Activated CD8-positive, alpha-beta T cell treated with anti-CD3 and anti-CD28 coated beads for 36 hours (primary cell): ENCODE measurements at regions not wholly inside any gene's neighbourhood (a gene's known extent, or its start where the extent isn't known, plus 50 kb on each side); places are given as distances from the start of the nearest gene placed in this dataset.

Source experiments
- ATAC-seq: fragments of 200-7000 bp; cut with Tn5 transposase; one replicate; pipeline ENCODE4 v1.10.0; 2021; ENCODE audit warnings: mild to moderate bottlenecking, moderate library complexity
- CTCF ChIA-PET: fragments of 350-600 bp; sonication (Branson Sonifier 250); formaldehyde crosslinking; loops from one replicate; lab custom pipeline; 2021; ENCODE audit warnings: antibody characterized with exemption; lab: Charles Lee
- POLR2A ChIA-PET: fragments of 350-600 bp; sonication (Branson Sonifier 250); formaldehyde crosslinking; loops from one replicate; lab custom pipeline; 2021; ENCODE audit warnings: antibody characterized with exemption; lab: Charles Lee
- DNase-seq: peaks from one replicate; pipeline ENCODE4 v3.0.0-alpha.2; 2020
- H3K27ac Mint-ChIP-seq: one replicate; pipeline ENCODE4 v1.8.0; 2021; ENCODE audit warnings: mild to moderate bottlenecking, mixed read lengths
- H3K27me3 Mint-ChIP-seq: one replicate; pipeline ENCODE4 v1.8.0; 2021; ENCODE audit warnings: mixed read lengths
- H3K36me3 Mint-ChIP-seq: one replicate; pipeline ENCODE4 v1.8.0; 2021; ENCODE audit warnings: low read depth, mixed read lengths
- H3K4me1 Mint-ChIP-seq: one replicate; pipeline ENCODE4 v1.8.0; 2021; ENCODE audit warnings: low read depth, mixed read lengths
- H3K4me3 Mint-ChIP-seq: one replicate; pipeline ENCODE4 v1.8.0; 2021; ENCODE audit warnings: mild to moderate bottlenecking, moderate library complexity, mixed read lengths
- H3K9me3 Mint-ChIP-seq: one replicate; pipeline ENCODE4 v1.8.0; 2021; ENCODE audit warnings: mixed read lengths
- intact Hi-C: fragments of 100-400 bp; cut with micrococcal nuclease; formaldehyde crosslinking; loops from one replicate; pipeline ENCODE4 v1.10.0; 2022
- TF ChIP-seq, protein P1 (sequence below): fragments of 200-600 bp; IDR thresholded peaks from one replicate; pipeline ENCODE4 v1.8.0; 2022; ENCODE audit warnings: antibody characterized with exemption, mild to moderate bottlenecking

DNA sequence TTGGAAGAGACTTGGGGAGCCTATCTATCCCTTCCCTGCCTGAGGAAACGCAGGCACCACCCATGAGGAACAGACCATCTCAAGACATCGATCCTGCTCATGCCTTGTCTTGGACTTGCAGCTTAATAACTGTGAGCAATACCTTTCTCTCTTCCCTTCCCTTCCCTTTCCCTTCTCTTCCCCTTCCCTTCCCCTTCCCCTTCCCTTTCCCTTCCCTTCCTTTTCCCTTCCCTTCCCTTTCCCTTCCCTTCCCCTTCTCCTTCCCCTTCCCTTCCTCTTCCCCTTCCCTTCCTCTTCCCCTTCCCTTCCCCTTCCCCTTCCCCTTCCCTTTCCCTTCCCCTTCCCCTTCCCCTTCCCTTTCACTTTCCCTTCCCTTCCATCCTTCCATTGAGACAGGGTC, 650.7 kb upstream of the SOX11 start:
- no peak overlapping the region for H3K27ac Mint-ChIP-seq
- H3K4me3 Mint-ChIP-seq, result no peak overlapping the region
- DNase-seq (no peak), ATAC-seq (no peak)
- ChIA-PET POLR2A (no interaction called here), CTCF (no interaction called here)
- H3K36me3 Mint-ChIP-seq, result no peaks in the 10 kb centered on the region
- no peaks in the 10 kb centered on the region for H3K27me3 Mint-ChIP-seq
- intact Hi-C loops, result no loop called here
- no peaks in the 10 kb centered on the region for H3K4me1 Mint-ChIP-seq
- H3K9me3 Mint-ChIP-seq, result no peaks in the 10 kb centered on the region
- TF ChIP-seq, protein P1, sequence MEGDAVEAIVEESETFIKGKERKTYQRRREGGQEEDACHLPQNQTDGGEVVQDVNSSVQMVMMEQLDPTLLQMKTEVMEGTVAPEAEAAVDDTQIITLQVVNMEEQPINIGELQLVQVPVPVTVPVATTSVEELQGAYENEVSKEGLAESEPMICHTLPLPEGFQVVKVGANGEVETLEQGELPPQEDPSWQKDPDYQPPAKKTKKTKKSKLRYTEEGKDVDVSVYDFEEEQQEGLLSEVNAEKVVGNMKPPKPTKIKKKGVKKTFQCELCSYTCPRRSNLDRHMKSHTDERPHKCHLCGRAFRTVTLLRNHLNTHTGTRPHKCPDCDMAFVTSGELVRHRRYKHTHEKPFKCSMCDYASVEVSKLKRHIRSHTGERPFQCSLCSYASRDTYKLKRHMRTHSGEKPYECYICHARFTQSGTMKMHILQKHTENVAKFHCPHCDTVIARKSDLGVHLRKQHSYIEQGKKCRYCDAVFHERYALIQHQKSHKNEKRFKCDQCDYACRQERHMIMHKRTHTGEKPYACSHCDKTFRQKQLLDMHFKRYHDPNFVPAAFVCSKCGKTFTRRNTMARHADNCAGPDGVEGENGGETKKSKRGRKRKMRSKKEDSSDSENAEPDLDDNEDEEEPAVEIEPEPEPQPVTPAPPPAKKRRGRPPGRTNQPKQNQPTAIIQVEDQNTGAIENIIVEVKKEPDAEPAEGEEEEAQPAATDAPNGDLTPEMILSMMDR, result no peak

DNA sequence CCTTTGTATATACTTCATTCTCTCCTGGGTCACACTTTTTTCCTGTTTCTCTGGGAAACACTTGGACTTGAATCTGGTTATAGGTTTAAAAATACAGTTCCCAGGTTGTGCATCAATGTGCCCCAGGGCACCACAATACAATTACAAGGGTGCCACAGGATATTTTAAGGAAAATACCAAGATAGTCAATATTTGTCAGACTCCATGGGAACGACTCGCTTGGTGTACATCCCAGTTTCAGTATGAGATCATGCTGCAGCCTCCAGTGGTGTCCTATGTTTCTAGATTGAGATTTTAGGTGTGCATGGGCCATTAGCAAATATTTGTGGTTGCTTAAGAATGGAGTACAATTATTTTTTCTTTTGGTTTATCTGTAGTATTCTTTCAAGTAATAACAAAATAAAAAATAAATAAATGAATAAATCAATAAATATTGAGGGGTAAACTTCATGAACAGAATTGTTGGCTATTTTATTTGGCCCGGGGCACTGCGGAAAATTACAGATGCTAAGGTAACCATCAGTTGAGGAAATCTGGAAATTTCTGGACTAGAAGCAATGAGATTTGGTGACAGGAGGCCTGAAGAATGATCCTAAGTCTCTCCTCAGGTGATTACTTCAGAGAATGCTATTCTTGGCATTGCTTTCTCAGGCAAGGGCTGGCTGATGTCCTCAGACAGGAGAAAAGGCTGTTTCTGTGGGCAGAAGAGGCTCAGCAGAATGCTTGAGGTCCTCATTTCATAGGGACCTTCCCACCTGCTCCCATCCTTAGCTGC, 649.3 kb upstream of the SOX11 start:
- Mint-ChIP-seq H3K9me3 (peaks cover 6% of the 10 kb centered on the region), H3K27me3 (no peaks in the 10 kb centered on the region), H3K36me3 (no peaks in the 10 kb centered on the region), H3K4me1 (no peaks in the 10 kb centered on the region), H3K27ac (no peak overlapping the region), H3K4me3 (no peak overlapping the region)
- intact Hi-C loops, result no loop called here
- CTCF ChIA-PET, result no interaction called here
- DNase-seq (no peak), ATAC-seq (no peak)
- TF ChIP-seq, protein P1, result no peak
- POLR2A ChIA-PET, result no interaction called here

DNA sequence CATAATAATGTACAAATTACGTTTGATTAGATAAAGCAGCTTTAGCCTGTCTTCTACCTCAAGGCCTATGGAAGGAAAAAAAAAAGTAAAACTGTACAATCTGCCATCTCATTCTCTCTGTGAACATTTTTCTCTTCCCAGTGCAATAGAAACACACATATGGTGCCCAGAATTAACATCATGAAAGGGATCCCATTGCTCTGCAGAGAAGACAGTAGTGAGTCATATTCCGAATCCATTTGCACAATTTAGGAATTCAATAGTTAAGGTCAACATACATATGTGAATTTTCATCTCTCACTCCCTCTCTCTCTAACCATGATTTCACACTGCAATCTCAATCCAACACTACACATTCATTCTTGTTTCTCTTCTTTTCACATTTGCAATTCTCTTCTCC, 640.9 kb upstream of the SOX11 start:
- DNase-seq (no peak), ATAC-seq (no peak)
- Mint-ChIP-seq H3K27ac (no peak overlapping the region), H3K4me3 (no peak overlapping the region), H3K27me3 (no peaks in the 10 kb centered on the region), H3K36me3 (no peaks in the 10 kb centered on the region), H3K9me3 (peaks cover 13% of the 10 kb centered on the region), H3K4me1 (no peaks in the 10 kb centered on the region)
- POLR2A ChIA-PET, result no interaction called here
- intact Hi-C loops, result no loop called here
- TF ChIP-seq, protein P1, result no peak
- CTCF ChIA-PET, result no interaction called here

DNA sequence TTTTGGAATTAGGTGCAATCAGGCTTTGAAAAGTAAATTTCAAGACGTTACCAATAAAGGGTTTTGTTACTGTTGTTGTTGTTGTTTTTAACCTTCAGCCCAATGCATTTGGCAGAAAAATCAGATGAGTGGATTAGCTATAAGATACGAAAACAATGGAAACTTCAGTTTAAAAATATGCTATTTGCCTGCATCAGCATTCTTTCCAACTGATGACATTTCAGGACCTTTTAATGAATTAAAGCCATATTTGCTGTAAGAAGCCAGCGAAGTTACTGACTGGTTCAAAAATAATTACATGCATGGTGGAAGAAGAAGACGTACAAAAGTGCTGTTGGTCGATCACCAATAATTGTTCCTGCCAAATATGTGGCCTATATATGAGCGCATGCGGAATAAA, 639.3 kb upstream of the SOX11 start:
- TF ChIP-seq, protein P1, result no peak
- H3K9me3 Mint-ChIP-seq, result peaks cover 7% of the 10 kb centered on the region
- intact Hi-C loops, result no loop called here
- ATAC-seq, result no peak
- no peak overlapping the region for H3K27ac Mint-ChIP-seq
- H3K4me3 Mint-ChIP-seq, result no peak overlapping the region
- H3K27me3 Mint-ChIP-seq, result no peaks in the 10 kb centered on the region
- H3K4me1 Mint-ChIP-seq, result no peaks in the 10 kb centered on the region
- ChIA-PET CTCF (no interaction called here), POLR2A (no interaction called here)
- DNase-seq, result no peak
- H3K36me3 Mint-ChIP-seq, result no peaks in the 10 kb centered on the region

DNA sequence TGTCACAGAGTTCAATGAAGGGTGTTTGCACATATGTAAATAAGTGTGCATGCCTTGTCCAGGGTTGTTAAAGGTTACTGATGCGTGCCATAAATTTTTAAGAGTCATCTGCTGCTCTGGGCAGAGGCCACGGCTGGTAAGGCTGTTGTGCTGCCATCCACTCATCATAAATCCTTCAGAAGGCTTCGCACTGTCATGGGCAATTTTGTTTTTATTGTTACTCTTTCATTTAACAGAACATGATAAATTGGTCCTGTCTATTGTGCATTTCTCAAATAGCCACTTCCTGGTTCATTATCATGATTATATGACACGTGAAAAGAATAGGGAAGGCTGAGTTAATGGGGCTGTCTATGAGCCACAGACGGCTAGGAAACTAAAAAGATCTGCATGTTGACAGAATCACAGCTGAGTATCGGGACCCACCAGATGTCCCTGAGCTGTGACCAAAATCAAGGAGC, 634.3 kb upstream of the SOX11 start:
- H3K36me3 Mint-ChIP-seq, result no peaks in the 10 kb centered on the region
- TF ChIP-seq, protein P1, result no peak
- no peaks in the 10 kb centered on the region for H3K27me3 Mint-ChIP-seq
- H3K27ac Mint-ChIP-seq, result no peak overlapping the region
- no peak for ATAC-seq
- H3K4me3 Mint-ChIP-seq, result no peak overlapping the region
- no peak for DNase-seq
- intact Hi-C loops, result no loop called here
- H3K4me1 Mint-ChIP-seq, result no peaks in the 10 kb centered on the region
- H3K9me3 Mint-ChIP-seq, result peaks cover 4% of the 10 kb centered on the region
- POLR2A ChIA-PET, result no interaction called here
- CTCF ChIA-PET, result no interaction called here
